Esophagus muscularis mucosa (tissue), 4 donors: ENCODE measurements at regions not wholly inside any gene's neighbourhood (a gene's known extent, or its start where the extent isn't known, plus 50 kb on each side); places are given as distances from the start of the nearest gene placed in this dataset.
A peak's percentile ranks its signal among the peaks of the same experiment; 100 is the strongest.

ENCODE experiments used
- DNase-seq: peaks from one replicate; pipeline ENCODE4 v3.0.0-alpha.2; 2017; ENCODE audit errors: extremely low spot score
- H3K27ac ChIP-seq, 4 donors: fragments of 200-600 bp; sonication (generic); replicated peaks in 1 of 4; 1 replicate in 3 of 4; 2 replicates in 1 of 4; pipeline ENCODE4 v1.5.1; 2016 to 2019; ENCODE audit warnings: mild to moderate bottlenecking in 1 of 4
- H3K27me3 ChIP-seq, 4 donors: fragments of 200-600 bp; sonication (generic); one replicate each; pipeline versions ENCODE4 v1.5.1 to v1.6.0; 2016 to 2019
- H3K36me3 ChIP-seq, 4 donors: fragments of 200-600 bp; sonication (generic); one replicate each; pipeline ENCODE4 v1.5.1; 2016 to 2019
- H3K4me1 ChIP-seq, 4 donors: fragments of 200-600 bp; sonication (generic); one replicate each; pipeline ENCODE4 v1.5.1; 2016 to 2019
- H3K4me3 ChIP-seq, 4 donors: fragments of 200-600 bp; sonication (generic); 1 replicate in 2 of 4; 2 replicates in 2 of 4; pipeline ENCODE4 v1.5.1; 2016 to 2019; ENCODE audit warnings: mild to moderate bottlenecking in 4 of 4, moderate library complexity in 1 of 4
- H3K9me3 ChIP-seq, 4 donors: fragments of 200-600 bp; sonication (generic); 1 replicate in 3 of 4; 2 replicates in 1 of 4; pipeline ENCODE4 v1.5.1; 2016 to 2019
- CTCF ChIP-seq, 3 experiments: fragments of 200-600 bp in 2 of 3; fragments of 450-650 bp in 1 of 3; sonication (generic) in 2 of 3; IDR thresholded peaks; one replicate each; pipeline ENCODE4 v1.5.1; 2017 to 2019; ENCODE audit warnings: antibody characterized with exemption in 3 of 3, mild to moderate bottlenecking in 2 of 3, moderate library complexity in 1 of 3
- EP300 ChIP-seq: sonication (generic); formaldehyde crosslinking; IDR thresholded peaks from one replicate; pipeline ENCODE4 v1.6.1; 2017; ENCODE audit warnings: antibody characterized with exemption
- POLR2A ChIP-seq: fragments of 450-650 bp; IDR thresholded peaks from one replicate; pipeline ENCODE4 v1.6.1; 2017; ENCODE audit warnings: antibody characterized with exemption, moderate library complexity, mild to moderate bottlenecking, low read depth
- POLR2AphosphoS5 ChIP-seq, 2 donors: sonication (generic); formaldehyde crosslinking; IDR thresholded peaks; one replicate each; pipeline ENCODE4 v1.6.1; 2017; ENCODE audit warnings: antibody characterized with exemption in 2 of 2
- whole genome bisulfite sequencing: methylation state at CpG from one replicate; pipeline ENCODE4 v1.1.5; 2018; 5-methylcytosine and 5-hydroxymethylcytosine counted together
- intact Hi-C: fragments of 100-400 bp; cut with DNase I; formaldehyde crosslinking; loops from one replicate; pipeline ENCODE4 v1.15.1; 2023

- 57% methylated on average over 7 of the region's 7 CpGs for WGBS
- H3K4me1 ChIP-seq, result peaks cover 0 to 9% (median 2%) of the 10 kb centered on the region in 4 donors
- intact Hi-C loops, result loop anchor here (2.0 to 10.0 kb wide), 5 partner anchors 111 to 391 kb away; no protein-coding TSS in a partner anchor
Measured at GRCh38 chr3:159616234-159616825, 372.3 kb upstream of the IL12A start.

GRCh38 chr3:159619341-159619885, 369.2 kb upstream of the IL12A start:
- no peak overlapping the region for H3K27ac ChIP-seq
- no peaks in the 10 kb centered on the region for H3K36me3 ChIP-seq
- no peak overlapping the region for H3K4me3 ChIP-seq
- H3K4me1 ChIP-seq, result peaks cover 0 to 17% (median 5%) of the 10 kb centered on the region in 4 donors
- no peak for DNase-seq
- no peak for TF ChIP-seq POLR2AphosphoS5 (IDR thresholded peaks at IDR 0.05)
- H3K27me3 ChIP-seq, result no peaks in the 10 kb centered on the region
- no peaks in the 10 kb centered on the region for H3K9me3 ChIP-seq
- WGBS, result 55% methylated on average over 3 of the region's 3 CpGs
- intact Hi-C loops, result loop anchor here (5.0 to 10.0 kb wide), 4 partner anchors 108 to 388 kb away; no protein-coding TSS in a partner anchor

More at GRCh38 chr3:159616234-159616825, 372.3 kb upstream of the IL12A start:
- no peak for DNase-seq
- Histone ChIP-seq H3K9me3 (no peaks in the 10 kb centered on the region), H3K36me3 (no peaks in the 10 kb centered on the region), H3K4me3 (no peak overlapping the region), H3K27ac (no peak overlapping the region), H3K27me3 (no peaks in the 10 kb centered on the region)
- TF ChIP-seq POLR2AphosphoS5 (IDR thresholded peaks at IDR 0.05) (peak; percentile 12 to 32), POLR2A (no peak), EP300 (no peak), CTCF (IDR thresholded peaks at IDR 0.05) (peak; percentile 62 to 78 (median 77))

- Histone ChIP-seq H3K4me1 (peaks cover 0 to 17% (median 5%) of the 10 kb centered on the region in 4 donors), H3K36me3 (no peaks in the 10 kb centered on the region), H3K9me3 (no peaks in the 10 kb centered on the region), H3K4me3 (no peak overlapping the region), H3K27me3 (no peaks in the 10 kb centered on the region), H3K27ac (no peak overlapping the region)
- intact Hi-C loops, result no loop called here
- no peak for TF ChIP-seq POLR2AphosphoS5 (IDR thresholded peaks at IDR 0.05)
- no peak for TF ChIP-seq POLR2A
- TF ChIP-seq CTCF (IDR thresholded peaks at IDR 0.05), result no peak
- WGBS, result 95% methylated on average over 1 of the region's 1 CpG
- no peak for DNase-seq
Measured at GRCh38 chr3:159620281-159620680, 368.4 kb upstream of the IL12A start.

GRCh38 chr3:159620873-159621272, 367.8 kb upstream of the IL12A start:
- Histone ChIP-seq H3K4me3 (no peak overlapping the region), H3K27me3 (no peaks in the 10 kb centered on the region), H3K9me3 (no peaks in the 10 kb centered on the region), H3K4me1 (peaks cover 0 to 17% (median 5%) of the 10 kb centered on the region in 4 donors), H3K27ac (no peak overlapping the region), H3K36me3 (no peaks in the 10 kb centered on the region)
- no peak for TF ChIP-seq POLR2A
- no peak for TF ChIP-seq POLR2AphosphoS5 (IDR thresholded peaks at IDR 0.05)
- TF ChIP-seq CTCF (IDR thresholded peaks at IDR 0.05), result no peak
- no peak for TF ChIP-seq EP300
- DNase-seq, result no peak
- 83% methylated on average over 4 of the region's 4 CpGs for WGBS
- intact Hi-C loops, result no loop called here

- intact Hi-C loops, result no loop called here
- TF ChIP-seq POLR2A, result no peak
- no peak for TF ChIP-seq EP300
- TF ChIP-seq CTCF (IDR thresholded peaks at IDR 0.05), result no peak
- TF ChIP-seq POLR2AphosphoS5 (IDR thresholded peaks at IDR 0.05), result no peak
- H3K4me3 ChIP-seq, result no peak overlapping the region
- 96% methylated on average over 2 of the region's 2 CpGs for WGBS
- no peak for DNase-seq
- no peak overlapping the region for H3K27ac ChIP-seq
- H3K27me3 ChIP-seq, result no peaks in the 10 kb centered on the region
- H3K9me3 ChIP-seq, result no peaks in the 10 kb centered on the region
- no peaks in the 10 kb centered on the region for H3K36me3 ChIP-seq
- peaks cover 0 to 17% (median 3%) of the 10 kb centered on the region in 4 donors for H3K4me1 ChIP-seq
Measured at GRCh38 chr3:159624616-159625015, 364.0 kb upstream of the IL12A start.
